ENCODE measurements at regions not wholly inside any gene's neighbourhood (a gene's known extent, or its start where the extent isn't known, plus 50 kb on each side); places are given as distances from the start of the nearest gene placed in this dataset.

- no peak overlapping the region for H3K9ac ChIP-seq (ENCODE audit: low read length)
- no peaks in the 10 kb centered on the region for H3K9me2 ChIP-seq (replicated peaks; ENCODE audit: insufficient read depth, low read length)
- TF ChIP-seq EZH2phosphoT487 (conservative IDR thresholded peaks at IDR 0.05; ENCODE audit: low read length): no peak
- no peak for TF ChIP-seq CTCF (IDR thresholded peaks at IDR 0.05; ENCODE audit: insufficient read depth, low read length, poor library complexity, severe bottlenecking)
- no peaks in the 10 kb centered on the region for H3K9me3 ChIP-seq (ENCODE audit: insufficient read depth, low read length)
- no peak overlapping the region for H2AFZ ChIP-seq (ENCODE audit: low read depth, low read length, severe bottlenecking)
- no peaks in the 10 kb centered on the region for H4K20me1 ChIP-seq (ENCODE audit: low read depth, low read length)
- H3K27ac ChIP-seq (ENCODE audit: low read depth, low read length): no peak overlapping the region
- no peak overlapping the region for H3K4me2 ChIP-seq (ENCODE audit: low read depth, low read length, poor library complexity, severe bottlenecking)
- H3K79me2 ChIP-seq (ENCODE audit: insufficient read depth, low read length): no peaks in the 10 kb centered on the region
- H3K27me3 ChIP-seq (ENCODE audit: low read length): no peaks in the 10 kb centered on the region
- H3F3A ChIP-seq (ENCODE audit: insufficient read depth): no peaks in the 10 kb centered on the region
- no peaks in the 10 kb centered on the region for H3K36me3 ChIP-seq (ENCODE audit: low read length)
- H3K4me3 ChIP-seq (ENCODE audit: insufficient read depth, low read length, poor library complexity, severe bottlenecking): no peak overlapping the region
Observed at GRCh38 chr3:5349343-5349742, 161.8 kb downstream of the EDEM1 start.

GRCh38 chr3:5357089-5357488 is 169.6 kb downstream of the EDEM1 start:
- TF ChIP-seq EZH2phosphoT487 (conservative IDR thresholded peaks at IDR 0.05; ENCODE audit: low read length) (no peak), CTCF (IDR thresholded peaks at IDR 0.05; ENCODE audit: insufficient read depth, low read length, poor library complexity, severe bottlenecking) (no peak)
- Histone ChIP-seq H3K9me3 (ENCODE audit: insufficient read depth, low read length) (no peaks in the 10 kb centered on the region), H3F3A (ENCODE audit: insufficient read depth) (no peaks in the 10 kb centered on the region), H3K27me3 (ENCODE audit: low read length) (no peaks in the 10 kb centered on the region), H3K36me3 (ENCODE audit: low read length) (no peaks in the 10 kb centered on the region), H3K4me3 (ENCODE audit: insufficient read depth, low read length, poor library complexity, severe bottlenecking) (no peak overlapping the region), H3K79me2 (ENCODE audit: insufficient read depth, low read length) (no peaks in the 10 kb centered on the region), H2AFZ (ENCODE audit: low read depth, low read length, severe bottlenecking) (no peak overlapping the region), H4K20me1 (ENCODE audit: low read depth, low read length) (no peaks in the 10 kb centered on the region), H3K9ac (ENCODE audit: low read length) (no peak overlapping the region), H3K27ac (ENCODE audit: low read depth, low read length) (no peak overlapping the region), H3K4me2 (ENCODE audit: low read depth, low read length, poor library complexity, severe bottlenecking) (no peak overlapping the region), H3K9me2 (replicated peaks; ENCODE audit: insufficient read depth, low read length) (no peaks in the 10 kb centered on the region)

DNA sequence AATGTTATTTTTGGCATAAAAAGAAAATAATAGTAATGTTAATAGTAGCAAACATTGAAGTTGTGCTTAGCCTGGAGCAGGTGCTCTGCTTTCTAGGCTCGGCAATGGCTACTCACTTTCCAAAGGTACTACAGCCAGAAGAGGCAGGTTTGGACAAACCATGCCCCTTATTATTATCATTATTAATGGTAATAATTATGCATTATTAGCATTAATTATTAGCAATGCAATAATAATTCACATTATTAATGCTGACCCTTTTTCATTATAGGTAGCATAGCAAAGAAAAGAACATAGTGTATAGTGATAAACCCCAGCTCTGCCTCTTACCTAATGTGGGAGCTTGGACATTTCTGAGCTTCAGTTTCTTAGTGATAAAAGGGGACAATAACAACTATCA is 171.4 kb downstream of the EDEM1 start:
- Histone ChIP-seq H3K36me3 (ENCODE audit: low read length) (no peaks in the 10 kb centered on the region), H3K9ac (ENCODE audit: low read length) (no peak overlapping the region), H3K9me2 (replicated peaks; ENCODE audit: insufficient read depth, low read length) (no peaks in the 10 kb centered on the region), H3F3A (ENCODE audit: insufficient read depth) (no peaks in the 10 kb centered on the region), H3K79me2 (ENCODE audit: insufficient read depth, low read length) (no peaks in the 10 kb centered on the region), H4K20me1 (ENCODE audit: low read depth, low read length) (no peaks in the 10 kb centered on the region), H3K27me3 (ENCODE audit: low read length) (no peaks in the 10 kb centered on the region), H3K9me3 (ENCODE audit: insufficient read depth, low read length) (no peaks in the 10 kb centered on the region), H3K4me3 (ENCODE audit: insufficient read depth, low read length, poor library complexity, severe bottlenecking) (no peak overlapping the region), H3K4me2 (ENCODE audit: low read depth, low read length, poor library complexity, severe bottlenecking) (no peak overlapping the region), H2AFZ (ENCODE audit: low read depth, low read length, severe bottlenecking) (no peak overlapping the region), H3K27ac (ENCODE audit: low read depth, low read length) (no peak overlapping the region)
- TF ChIP-seq CTCF (IDR thresholded peaks at IDR 0.05; ENCODE audit: insufficient read depth, low read length, poor library complexity, severe bottlenecking): no peak
- no peak for TF ChIP-seq EZH2phosphoT487 (conservative IDR thresholded peaks at IDR 0.05; ENCODE audit: low read length)

DNA sequence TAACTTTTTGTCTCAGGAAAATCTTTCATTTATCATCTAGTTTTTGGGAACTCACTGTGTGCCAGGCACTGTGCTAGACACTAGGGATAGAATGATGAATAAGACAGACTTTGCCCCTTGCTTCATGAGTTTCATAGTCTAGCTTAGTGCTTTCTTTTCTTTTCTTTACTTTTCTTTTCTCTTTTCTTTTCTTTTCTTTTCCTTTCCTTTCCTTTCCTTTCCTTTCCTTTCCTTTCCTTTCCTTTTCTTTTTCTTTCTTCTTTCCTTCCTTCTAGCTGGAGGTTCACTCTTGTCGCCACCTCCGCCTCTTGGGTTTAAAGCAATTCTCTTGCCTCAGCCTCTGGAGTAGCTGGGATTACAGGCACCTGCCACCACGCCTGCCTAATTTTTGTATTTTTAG is 172.9 kb downstream of the EDEM1 start:
- no peaks in the 10 kb centered on the region for H3K9me3 ChIP-seq (ENCODE audit: insufficient read depth, low read length)
- TF ChIP-seq EZH2phosphoT487 (conservative IDR thresholded peaks at IDR 0.05; ENCODE audit: low read length) (no peak), CTCF (IDR thresholded peaks at IDR 0.05; ENCODE audit: insufficient read depth, low read length, poor library complexity, severe bottlenecking) (no peak)
- no peak overlapping the region for H3K27ac ChIP-seq (ENCODE audit: low read depth, low read length)
- H2AFZ ChIP-seq (ENCODE audit: low read depth, low read length, severe bottlenecking): no peak overlapping the region
- no peaks in the 10 kb centered on the region for H3K36me3 ChIP-seq (ENCODE audit: low read length)
- H4K20me1 ChIP-seq (ENCODE audit: low read depth, low read length): no peaks in the 10 kb centered on the region
- H3K9me2 ChIP-seq (replicated peaks; ENCODE audit: insufficient read depth, low read length): no peaks in the 10 kb centered on the region
- H3K9ac ChIP-seq (ENCODE audit: low read length): no peak overlapping the region
- no peak overlapping the region for H3K4me3 ChIP-seq (ENCODE audit: insufficient read depth, low read length, poor library complexity, severe bottlenecking)
- H3K27me3 ChIP-seq (ENCODE audit: low read length): no peaks in the 10 kb centered on the region
- no peaks in the 10 kb centered on the region for H3K79me2 ChIP-seq (ENCODE audit: insufficient read depth, low read length)
- no peak overlapping the region for H3K4me2 ChIP-seq (ENCODE audit: low read depth, low read length, poor library complexity, severe bottlenecking)
- H3F3A ChIP-seq (ENCODE audit: insufficient read depth): no peaks in the 10 kb centered on the region
